22Rv1 (cell line): ENCODE measurements at regions not wholly inside any gene's neighbourhood (a gene's known extent, or its start where the extent isn't known, plus 50 kb on each side); places are given as distances from the start of the nearest gene placed in this dataset.

Experiments
- H3K27ac ChIP-seq: fragments of 450-650 bp; 2 replicates; pipeline ENCODE4 v1.5.1; 2017
- ZFX ChIP-seq: fragments of 450-650 bp; IDR thresholded peaks from 2 replicates; pipeline ENCODE4 v1.6.1; 2017; ENCODE audit warnings: antibody characterized with exemption, borderline replicate concordance
- TF ChIP-seq, protein P1 (sequence below): fragments of 450-650 bp; IDR thresholded peaks from 2 replicates; pipeline ENCODE4 v1.5.1; 2017; ENCODE audit warnings: mild to moderate bottlenecking

DNA sequence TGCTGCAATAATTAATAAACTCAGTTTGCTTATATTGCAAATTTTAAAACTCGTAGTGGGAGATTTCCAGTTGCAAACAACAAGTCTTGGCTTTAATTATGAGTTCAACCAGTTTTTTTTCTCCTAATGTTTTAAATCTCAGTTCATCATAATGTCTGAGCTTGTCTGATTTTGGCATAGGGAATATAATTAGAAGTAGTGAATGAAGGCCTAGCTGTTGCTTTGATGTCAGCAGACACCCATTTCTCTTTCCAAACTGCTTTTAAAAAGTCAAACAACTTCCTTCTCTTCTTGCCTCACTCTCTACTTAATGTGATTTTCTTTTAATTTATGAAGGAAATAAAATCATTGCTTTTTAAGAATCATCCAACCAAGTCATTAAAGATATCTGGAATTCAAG lies 1462.1 kb downstream of the DPP10 start:
- H3K27ac ChIP-seq: no peak overlapping the region
- TF ChIP-seq, protein P1, sequence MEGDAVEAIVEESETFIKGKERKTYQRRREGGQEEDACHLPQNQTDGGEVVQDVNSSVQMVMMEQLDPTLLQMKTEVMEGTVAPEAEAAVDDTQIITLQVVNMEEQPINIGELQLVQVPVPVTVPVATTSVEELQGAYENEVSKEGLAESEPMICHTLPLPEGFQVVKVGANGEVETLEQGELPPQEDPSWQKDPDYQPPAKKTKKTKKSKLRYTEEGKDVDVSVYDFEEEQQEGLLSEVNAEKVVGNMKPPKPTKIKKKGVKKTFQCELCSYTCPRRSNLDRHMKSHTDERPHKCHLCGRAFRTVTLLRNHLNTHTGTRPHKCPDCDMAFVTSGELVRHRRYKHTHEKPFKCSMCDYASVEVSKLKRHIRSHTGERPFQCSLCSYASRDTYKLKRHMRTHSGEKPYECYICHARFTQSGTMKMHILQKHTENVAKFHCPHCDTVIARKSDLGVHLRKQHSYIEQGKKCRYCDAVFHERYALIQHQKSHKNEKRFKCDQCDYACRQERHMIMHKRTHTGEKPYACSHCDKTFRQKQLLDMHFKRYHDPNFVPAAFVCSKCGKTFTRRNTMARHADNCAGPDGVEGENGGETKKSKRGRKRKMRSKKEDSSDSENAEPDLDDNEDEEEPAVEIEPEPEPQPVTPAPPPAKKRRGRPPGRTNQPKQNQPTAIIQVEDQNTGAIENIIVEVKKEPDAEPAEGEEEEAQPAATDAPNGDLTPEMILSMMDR: no peak
- TF ChIP-seq ZFX: no peak

DNA sequence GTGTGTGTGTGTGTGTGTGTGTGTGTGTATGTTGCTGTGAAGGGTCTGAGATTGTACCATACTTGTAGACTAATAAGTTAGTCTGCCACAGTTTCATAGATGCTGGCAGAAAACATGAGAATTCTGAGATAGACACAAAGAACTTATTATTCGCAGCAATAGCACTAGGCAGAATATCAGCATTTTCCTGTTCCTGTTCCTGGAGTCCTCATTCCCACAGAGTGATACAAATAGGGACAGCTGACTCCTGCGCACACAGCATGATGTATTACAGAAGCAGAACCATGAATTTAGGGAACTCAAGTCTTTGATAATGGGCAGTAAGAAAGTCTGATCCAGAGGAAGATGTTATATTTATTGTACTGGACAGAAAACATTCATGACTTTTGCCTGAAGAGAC lies 1466.3 kb downstream of the DPP10 start:
- no peak for TF ChIP-seq ZFX
- TF ChIP-seq, protein P1: no peak
- H3K27ac ChIP-seq: no peak overlapping the region

GRCh38 chr2:115910270-115910669 lies 1467.8 kb downstream of the DPP10 start:
- TF ChIP-seq, protein P1: peak; percentile 75
- TF ChIP-seq ZFX: no peak
- no peak overlapping the region for H3K27ac ChIP-seq

DNA sequence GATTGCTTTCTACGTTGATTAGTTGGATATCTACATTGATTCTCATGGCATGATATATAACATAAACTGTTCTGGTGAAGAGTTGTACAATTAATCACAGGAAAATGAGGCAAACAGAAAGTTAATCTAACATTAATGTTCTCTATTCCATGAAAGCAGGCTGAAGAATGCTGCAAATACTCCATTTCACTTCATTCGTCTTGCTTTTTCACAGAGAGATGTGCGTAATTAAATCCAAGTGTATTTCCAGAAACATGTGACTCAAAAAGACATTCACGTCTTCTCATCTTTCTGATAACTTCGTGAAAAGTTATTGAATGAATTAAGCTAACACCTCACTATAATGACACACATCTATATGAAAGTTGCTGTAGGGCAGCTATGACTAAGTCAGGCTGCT lies 1471.5 kb downstream of the DPP10 start:
- no peak overlapping the region for H3K27ac ChIP-seq
- TF ChIP-seq, protein P1: no peak
- no peak for TF ChIP-seq ZFX

DNA sequence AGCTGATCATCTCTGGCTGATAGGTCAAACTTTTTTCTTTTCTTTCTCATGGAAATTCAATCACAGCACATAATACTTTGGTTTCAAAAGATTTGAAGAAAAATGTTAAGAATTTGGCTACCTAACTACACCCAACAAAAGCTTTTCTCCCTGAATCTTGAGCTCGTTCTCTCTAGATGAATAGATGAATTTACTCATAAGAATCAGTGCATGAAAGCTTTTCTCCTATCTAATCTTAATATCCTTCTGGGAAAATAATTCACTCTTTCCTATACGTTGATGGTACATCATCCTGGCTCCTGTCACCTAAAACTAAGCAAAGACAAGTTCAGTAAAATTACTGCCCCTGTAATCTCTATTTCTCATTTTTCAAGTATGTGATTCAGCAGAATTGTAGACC lies 1479.1 kb downstream of the DPP10 start:
- TF ChIP-seq ZFX: no peak
- TF ChIP-seq, protein P1: no peak
- H3K27ac ChIP-seq: no peak overlapping the region

- H3K27ac ChIP-seq: no peak overlapping the region
- TF ChIP-seq, protein P1: no peak
- TF ChIP-seq ZFX: no peak
Measured at GRCh38 chr2:115939902-115940301, 1497.5 kb downstream of the DPP10 start.

GRCh38 chr2:115942800-115943199 lies 1500.4 kb downstream of the DPP10 start:
- TF ChIP-seq, protein P1: no peak
- TF ChIP-seq ZFX: no peak
- H3K27ac ChIP-seq: no peak overlapping the region
